ENCODE measurements at regions not wholly inside any gene's neighbourhood (a gene's known extent, or its start where the extent isn't known, plus 50 kb on each side); places are given as distances from the start of the nearest gene placed in this dataset.
A peak's percentile ranks its signal among the peaks of the same experiment; 100 is the strongest.

GRCh38 chr6:40894962-40895799 is 143.8 kb downstream of the UNC5CL start:
- ChIA-PET CTCF (interaction anchor here (0.6 to 1.5 kb wide), 6 partner anchors 17 to 977 kb away, joined by 3 to 10 read pairs (median 4); no protein-coding TSS in a partner anchor), POLR2A (ENCODE audit: low non-redundant PET) (interaction anchor here (0.7 kb wide), 1 partner anchor 634 kb away, joined by 3 read pairs; no protein-coding TSS in a partner anchor)
- H3K27ac ChIP-seq, result no peak overlapping the region
- DNase-seq (ENCODE audit: low spot score), result peak; percentile 59
- TF ChIP-seq CTCF (conservative IDR thresholded peaks at IDR 0.05; ENCODE audit: low read depth), result no peak; the same call in 1 of the 2 replicates

DNA sequence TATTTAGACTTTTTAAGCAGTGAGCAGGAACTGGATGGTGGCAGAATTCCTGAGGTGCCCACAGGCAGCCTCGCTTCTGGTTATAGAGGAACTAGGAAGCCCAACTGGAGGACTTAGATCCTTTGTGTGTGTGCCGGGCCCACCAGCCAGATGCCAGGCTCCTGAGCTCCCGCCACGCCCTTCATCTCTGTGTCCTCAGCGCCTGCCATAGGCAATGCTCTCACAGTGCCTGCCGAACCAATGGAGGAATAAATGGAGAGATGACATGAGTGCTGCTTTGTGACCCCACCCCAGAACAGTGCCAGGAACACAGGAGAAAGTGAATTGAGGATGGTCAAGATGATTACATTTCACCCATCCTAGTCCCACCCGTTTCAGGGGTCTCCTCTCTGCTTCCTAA is 146.0 kb downstream of the UNC5CL start:
- H3K27ac ChIP-seq, result no peak overlapping the region
- TF ChIP-seq CTCF (conservative IDR thresholded peaks at IDR 0.05; ENCODE audit: low read depth), result no peak
- ChIA-PET POLR2A (ENCODE audit: low non-redundant PET) (no interaction called here), CTCF (no interaction called here)
- no peak for DNase-seq (ENCODE audit: low spot score)

DNA sequence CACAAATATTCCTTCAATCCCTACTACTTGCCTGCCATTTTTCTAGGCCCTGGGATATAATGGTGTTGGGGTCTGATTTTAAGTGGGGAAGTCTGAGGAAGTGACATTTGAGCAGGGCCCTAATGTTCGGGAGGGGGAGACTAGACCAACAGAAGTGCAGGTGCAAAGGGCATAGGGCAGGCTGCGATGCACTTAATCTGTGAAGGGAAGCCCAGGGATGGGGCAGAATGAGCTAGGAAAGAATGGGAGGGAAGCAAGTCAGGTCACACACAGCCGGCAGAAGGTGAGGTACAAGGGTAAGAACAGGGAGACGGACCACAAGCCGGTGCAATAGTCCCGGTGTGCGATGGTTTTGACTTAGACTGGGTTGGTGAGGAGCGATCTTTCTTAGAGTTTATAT is 146.8 kb downstream of the UNC5CL start:
- TF ChIP-seq CTCF (conservative IDR thresholded peaks at IDR 0.05; ENCODE audit: low read depth), result no peak
- ChIA-PET CTCF (no interaction called here), POLR2A (ENCODE audit: low non-redundant PET) (no interaction called here)
- no peak for DNase-seq (ENCODE audit: low spot score)
- no peak overlapping the region for H3K27ac ChIP-seq

GRCh38 chr6:40891686-40892085 is 147.3 kb downstream of the UNC5CL start:
- DNase-seq (ENCODE audit: low spot score), result no peak
- no peak for TF ChIP-seq CTCF (conservative IDR thresholded peaks at IDR 0.05; ENCODE audit: low read depth)
- ChIA-PET POLR2A (ENCODE audit: low non-redundant PET) (no interaction called here), CTCF (no interaction called here)
- H3K27ac ChIP-seq, result no peak overlapping the region

DNA sequence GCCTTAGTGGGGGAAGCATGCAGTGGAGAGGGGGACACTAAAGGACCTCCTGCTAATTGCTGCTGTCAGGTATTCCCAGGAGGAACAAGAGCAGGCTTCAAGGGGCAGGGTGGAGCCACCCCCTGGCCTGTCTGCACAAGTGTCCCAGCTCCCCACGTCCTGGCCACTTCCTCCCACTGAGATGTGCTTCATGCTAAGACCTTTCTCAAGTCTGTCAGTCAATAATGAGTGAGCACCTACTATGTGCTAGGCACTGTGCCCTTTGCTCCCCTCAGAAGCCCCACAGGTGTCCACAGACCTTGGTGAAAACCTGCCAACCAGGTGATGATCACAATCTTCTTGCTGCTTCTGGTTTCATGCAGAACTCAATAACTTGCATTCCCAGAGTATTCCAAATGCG is 147.9 kb downstream of the UNC5CL start:
- H3K27ac ChIP-seq, result no peak overlapping the region
- TF ChIP-seq CTCF (conservative IDR thresholded peaks at IDR 0.05; ENCODE audit: low read depth), result no peak
- ChIA-PET CTCF (no interaction called here), POLR2A (ENCODE audit: low non-redundant PET) (no interaction called here)
- DNase-seq (ENCODE audit: low spot score), result no peak

GRCh38 chr6:40889137-40889832 is 149.7 kb downstream of the UNC5CL start:
- no peak for DNase-seq (ENCODE audit: low spot score)
- ChIA-PET POLR2A (ENCODE audit: low non-redundant PET) (no interaction called here), CTCF (no interaction called here)
- no peak for TF ChIP-seq CTCF (conservative IDR thresholded peaks at IDR 0.05; ENCODE audit: low read depth)
- no peak overlapping the region for H3K27ac ChIP-seq
